ENCODE measurements at regions not wholly inside any gene's neighbourhood (a gene's known extent, or its start where the extent isn't known, plus 50 kb on each side); places are given as distances from the start of the nearest gene placed in this dataset.

DNA sequence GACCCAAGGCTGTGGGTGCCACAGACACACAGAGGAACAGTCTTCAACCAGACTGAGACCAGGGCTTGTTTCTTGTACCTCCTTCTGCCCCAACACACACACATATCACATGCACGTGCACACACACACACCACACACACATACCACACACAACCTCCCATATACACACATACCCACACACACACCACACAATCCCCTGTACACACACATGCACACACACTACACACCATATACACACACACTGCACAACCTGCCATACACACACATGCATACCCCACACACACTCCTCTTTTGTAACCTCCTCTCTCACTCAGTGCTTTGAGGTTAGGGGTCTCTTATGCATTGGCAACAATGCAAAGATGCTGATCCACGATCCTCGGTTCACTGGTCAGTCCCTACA lies 217.0 kb downstream of the AJAP1 start:
- no peak for TF ChIP-seq EZH2phosphoT487 (IDR thresholded peaks at IDR 0.05)
- TF ChIP-seq, protein P1, sequence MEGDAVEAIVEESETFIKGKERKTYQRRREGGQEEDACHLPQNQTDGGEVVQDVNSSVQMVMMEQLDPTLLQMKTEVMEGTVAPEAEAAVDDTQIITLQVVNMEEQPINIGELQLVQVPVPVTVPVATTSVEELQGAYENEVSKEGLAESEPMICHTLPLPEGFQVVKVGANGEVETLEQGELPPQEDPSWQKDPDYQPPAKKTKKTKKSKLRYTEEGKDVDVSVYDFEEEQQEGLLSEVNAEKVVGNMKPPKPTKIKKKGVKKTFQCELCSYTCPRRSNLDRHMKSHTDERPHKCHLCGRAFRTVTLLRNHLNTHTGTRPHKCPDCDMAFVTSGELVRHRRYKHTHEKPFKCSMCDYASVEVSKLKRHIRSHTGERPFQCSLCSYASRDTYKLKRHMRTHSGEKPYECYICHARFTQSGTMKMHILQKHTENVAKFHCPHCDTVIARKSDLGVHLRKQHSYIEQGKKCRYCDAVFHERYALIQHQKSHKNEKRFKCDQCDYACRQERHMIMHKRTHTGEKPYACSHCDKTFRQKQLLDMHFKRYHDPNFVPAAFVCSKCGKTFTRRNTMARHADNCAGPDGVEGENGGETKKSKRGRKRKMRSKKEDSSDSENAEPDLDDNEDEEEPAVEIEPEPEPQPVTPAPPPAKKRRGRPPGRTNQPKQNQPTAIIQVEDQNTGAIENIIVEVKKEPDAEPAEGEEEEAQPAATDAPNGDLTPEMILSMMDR (IDR thresholded peaks at IDR 0.05) = no peak

All from neural progenitor cell (in vitro differentiated cells).